ENCODE measurements at regions not wholly inside any gene's neighbourhood (a gene's known extent, or its start where the extent isn't known, plus 50 kb on each side); places are given as distances from the start of the nearest gene placed in this dataset.

- DNase-seq (ENCODE audit: low spot score): no peak
Measured at GRCh38 chr5:8408258-8408657, 539.3 kb downstream of the MTRR start.

GRCh38 chr5:8410618-8411017 lies 541.7 kb downstream of the MTRR start:
- H3K4me1 ChIP-seq (ENCODE audit: insufficient read depth): no peaks in the 10 kb centered on the region
- 82% methylated on average over 4 of the region's 4 CpGs for WGBS (ENCODE audit: low lambda C conversion rate, missing lambda C conversion rate)
- no peaks in the 10 kb centered on the region for H4K20me1 ChIP-seq (ENCODE audit: insufficient read depth, poor library complexity, severe bottlenecking)
- no peaks in the 10 kb centered on the region for H3K9me3 ChIP-seq (ENCODE audit: low read depth)
- DNase-seq (ENCODE audit: low spot score): no peak
- no peaks in the 10 kb centered on the region for H3K36me3 ChIP-seq (replicated peaks; ENCODE audit: insufficient read depth, low read depth)
- H2AFZ ChIP-seq: no peak overlapping the region
- H3K9me2 ChIP-seq (replicated peaks; ENCODE audit: insufficient read depth): no peaks in the 10 kb centered on the region
- no peaks in the 10 kb centered on the region for H3K27me3 ChIP-seq
- H3K27ac ChIP-seq: no peak overlapping the region
- no peaks in the 10 kb centered on the region for H3K79me2 ChIP-seq
- no peak overlapping the region for H3K4me2 ChIP-seq
- TF ChIP-seq EZH2phosphoT487 (IDR thresholded peaks at IDR 0.05; ENCODE audit: low read depth, severe bottlenecking, unreplicated experiment): no peak
- TF ChIP-seq EZH2 (IDR thresholded peaks at IDR 0.05; ENCODE audit: borderline replicate concordance): no peak
- no peak for TF ChIP-seq CTCF (IDR thresholded peaks at IDR 0.05; ENCODE audit: poor library complexity)
- no peak overlapping the region for H3K4me3 ChIP-seq

More at GRCh38 chr5:8408258-8408657, 539.3 kb downstream of the MTRR start:
- no peak overlapping the region for H3K27ac ChIP-seq
- no peaks in the 10 kb centered on the region for H3K36me3 ChIP-seq (replicated peaks; ENCODE audit: insufficient read depth, low read depth)
- no peaks in the 10 kb centered on the region for H3K79me2 ChIP-seq
- H3K4me3 ChIP-seq: no peak overlapping the region
- H3K9me2 ChIP-seq (replicated peaks; ENCODE audit: insufficient read depth): no peaks in the 10 kb centered on the region
- H3K9me3 ChIP-seq (ENCODE audit: low read depth): no peaks in the 10 kb centered on the region
- no peaks in the 10 kb centered on the region for H4K20me1 ChIP-seq (ENCODE audit: insufficient read depth, poor library complexity, severe bottlenecking)
- H3K4me2 ChIP-seq: no peak overlapping the region
- no peaks in the 10 kb centered on the region for H3K27me3 ChIP-seq
- no peak overlapping the region for H2AFZ ChIP-seq
- TF ChIP-seq EZH2phosphoT487 (IDR thresholded peaks at IDR 0.05; ENCODE audit: low read depth, severe bottlenecking, unreplicated experiment): no peak
- TF ChIP-seq CTCF (IDR thresholded peaks at IDR 0.05; ENCODE audit: poor library complexity): no peak
- no peak for TF ChIP-seq EZH2 (IDR thresholded peaks at IDR 0.05; ENCODE audit: borderline replicate concordance)
- no peaks in the 10 kb centered on the region for H3K4me1 ChIP-seq (ENCODE audit: insufficient read depth)
- 85% methylated on average over 2 of the region's 2 CpGs for WGBS (ENCODE audit: low lambda C conversion rate, missing lambda C conversion rate)

- H3K36me3 ChIP-seq (replicated peaks; ENCODE audit: insufficient read depth, low read depth): no peaks in the 10 kb centered on the region
- H3K79me2 ChIP-seq: no peaks in the 10 kb centered on the region
- no peak overlapping the region for H2AFZ ChIP-seq
- DNase-seq (ENCODE audit: low spot score): no peak
- no peak overlapping the region for H3K27ac ChIP-seq
- no peaks in the 10 kb centered on the region for H3K4me1 ChIP-seq (ENCODE audit: insufficient read depth)
- no peaks in the 10 kb centered on the region for H3K27me3 ChIP-seq
- H3K9me2 ChIP-seq (replicated peaks; ENCODE audit: insufficient read depth): no peaks in the 10 kb centered on the region
- no peak overlapping the region for H3K4me3 ChIP-seq
- no peaks in the 10 kb centered on the region for H4K20me1 ChIP-seq (ENCODE audit: insufficient read depth, poor library complexity, severe bottlenecking)
- H3K9me3 ChIP-seq (ENCODE audit: low read depth): no peaks in the 10 kb centered on the region
- TF ChIP-seq CTCF (IDR thresholded peaks at IDR 0.05; ENCODE audit: poor library complexity) (no peak), EZH2 (IDR thresholded peaks at IDR 0.05; ENCODE audit: borderline replicate concordance) (no peak), EZH2phosphoT487 (IDR thresholded peaks at IDR 0.05; ENCODE audit: low read depth, severe bottlenecking, unreplicated experiment) (no peak)
- 81% methylated on average over 7 of the region's 7 CpGs for WGBS (ENCODE audit: low lambda C conversion rate, missing lambda C conversion rate)
- H3K4me2 ChIP-seq: no peak overlapping the region
Measured at GRCh38 chr5:8413975-8414374, 545.0 kb downstream of the MTRR start.
